NB4 (cell line): ENCODE measurements at regions not wholly inside any gene's neighbourhood (a gene's known extent, or its start where the extent isn't known, plus 50 kb on each side); places are given as distances from the start of the nearest gene placed in this dataset.

Experiments
- POLR2A ChIP-seq: IDR thresholded peaks from 2 replicates; pipeline ENCODE4 v1.6.1; 2011; ENCODE audit warnings: mild to moderate bottlenecking; ENCODE audit not compliant: insufficient read length; ENCODE audit errors: extremely low read depth
- TF ChIP-seq, protein P1 (sequence below): IDR thresholded peaks from one replicate; pipeline ENCODE4 v1.5.1; 2012; ENCODE audit warnings: low read depth, low read length

GRCh38 chr6:150466196-150466595, 97.4 kb downstream of the IYD start:
- TF ChIP-seq, protein P1, sequence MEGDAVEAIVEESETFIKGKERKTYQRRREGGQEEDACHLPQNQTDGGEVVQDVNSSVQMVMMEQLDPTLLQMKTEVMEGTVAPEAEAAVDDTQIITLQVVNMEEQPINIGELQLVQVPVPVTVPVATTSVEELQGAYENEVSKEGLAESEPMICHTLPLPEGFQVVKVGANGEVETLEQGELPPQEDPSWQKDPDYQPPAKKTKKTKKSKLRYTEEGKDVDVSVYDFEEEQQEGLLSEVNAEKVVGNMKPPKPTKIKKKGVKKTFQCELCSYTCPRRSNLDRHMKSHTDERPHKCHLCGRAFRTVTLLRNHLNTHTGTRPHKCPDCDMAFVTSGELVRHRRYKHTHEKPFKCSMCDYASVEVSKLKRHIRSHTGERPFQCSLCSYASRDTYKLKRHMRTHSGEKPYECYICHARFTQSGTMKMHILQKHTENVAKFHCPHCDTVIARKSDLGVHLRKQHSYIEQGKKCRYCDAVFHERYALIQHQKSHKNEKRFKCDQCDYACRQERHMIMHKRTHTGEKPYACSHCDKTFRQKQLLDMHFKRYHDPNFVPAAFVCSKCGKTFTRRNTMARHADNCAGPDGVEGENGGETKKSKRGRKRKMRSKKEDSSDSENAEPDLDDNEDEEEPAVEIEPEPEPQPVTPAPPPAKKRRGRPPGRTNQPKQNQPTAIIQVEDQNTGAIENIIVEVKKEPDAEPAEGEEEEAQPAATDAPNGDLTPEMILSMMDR, result no peak
- TF ChIP-seq POLR2A, result no peak
